NT2/D1 (cell line): ENCODE measurements at regions not wholly inside any gene's neighbourhood (a gene's known extent, or its start where the extent isn't known, plus 50 kb on each side); places are given as distances from the start of the nearest gene placed in this dataset.

ENCODE experiments used
- SUZ12 ChIP-seq: IDR thresholded peaks from 2 replicates; pipeline ENCODE4 v1.6.1; 2011; ENCODE audit not compliant: insufficient read length, insufficient read depth; ENCODE audit errors: extremely low read depth
- ZNF274 ChIP-seq: IDR thresholded peaks from 2 replicates; pipeline ENCODE4 v1.6.1; 2011; ENCODE audit warnings: mild to moderate bottlenecking, low read depth, low read length

DNA sequence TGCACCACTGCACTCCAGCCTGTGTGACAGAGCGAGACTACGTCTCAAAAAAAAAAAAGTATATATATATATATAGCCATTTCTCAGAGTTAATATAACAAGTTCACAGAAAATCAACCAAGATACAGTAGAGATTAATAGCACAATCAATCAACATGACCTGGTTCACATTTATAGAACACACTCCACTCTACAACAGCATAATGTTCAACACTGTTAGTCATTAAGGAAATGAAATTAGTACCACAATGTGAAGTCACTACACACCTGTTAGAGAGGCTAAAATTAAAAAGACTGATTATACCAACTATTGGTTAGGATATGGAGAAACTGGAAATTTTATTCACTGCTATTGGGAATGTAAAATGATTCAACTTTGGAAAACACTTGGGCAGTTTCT lies 387.7 kb downstream of the QKI start:
- TF ChIP-seq ZNF274 (no peak), SUZ12 (no peak)
